Activated naive CD8-positive, alpha-beta T cell treated with anti-CD3 and anti-CD28 coated beads, Interleukin-2, amount 10 ng/mL, durations not matched to agents 7 days and 5 days (primary cell): ENCODE measurements at regions not wholly inside any gene's neighbourhood (a gene's known extent, or its start where the extent isn't known, plus 50 kb on each side); places are given as distances from the start of the nearest gene placed in this dataset.

Source experiments
- ATAC-seq: fragments of 150-1000 bp; cut with Tn5 transposase; one replicate; pipeline ENCODE4 v1.10.0; 2021; ENCODE audit warnings: low read depth, moderate library complexity
- POLR2A ChIA-PET: fragments of 350-600 bp; sonication (Branson Sonifier 250); formaldehyde crosslinking; loops from one replicate; lab custom pipeline; 2021; ENCODE audit warnings: antibody characterized with exemption; lab: Charles Lee
- DNase-seq: peaks from one replicate; pipeline ENCODE4 v3.0.0; 2021
- H3K27ac Mint-ChIP-seq: one replicate; pipeline ENCODE4 v1.8.0; 2022; ENCODE audit warnings: mild to moderate bottlenecking, mixed read lengths
- H3K27me3 Mint-ChIP-seq: one replicate; pipeline ENCODE4 v1.8.0; 2022; ENCODE audit warnings: mild to moderate bottlenecking, moderate library complexity, mixed read lengths
- H3K36me3 Mint-ChIP-seq: one replicate; pipeline ENCODE4 v1.8.0; 2021; ENCODE audit warnings: mild to moderate bottlenecking, mixed read lengths
- H3K4me1 Mint-ChIP-seq: one replicate; pipeline ENCODE4 v1.8.0; 2021; ENCODE audit warnings: mixed read lengths
- H3K4me3 Mint-ChIP-seq: one replicate; pipeline ENCODE4 v1.8.0; 2022; ENCODE audit warnings: mild to moderate bottlenecking, moderate library complexity, mixed read lengths
- H3K9me3 Mint-ChIP-seq: one replicate; pipeline ENCODE4 v1.8.0; 2021; ENCODE audit warnings: mixed read lengths

GRCh38 chr6:113039005-113039404 lies 691.9 kb downstream of the RFPL4B start:
- H3K27me3 Mint-ChIP-seq: peaks cover 2% of the 10 kb centered on the region

GRCh38 chr6:113047148-113047547 lies 700.0 kb downstream of the RFPL4B start:
- ATAC-seq (no peak), DNase-seq (no peak)
- no peaks in the 10 kb centered on the region for H3K4me1 Mint-ChIP-seq
- H3K27ac Mint-ChIP-seq: no peak overlapping the region
- POLR2A ChIA-PET: no interaction called here
- H3K9me3 Mint-ChIP-seq: peaks cover 3% of the 10 kb centered on the region
- no peak overlapping the region for H3K4me3 Mint-ChIP-seq
- H3K36me3 Mint-ChIP-seq: no peaks in the 10 kb centered on the region
- H3K27me3 Mint-ChIP-seq: no peaks in the 10 kb centered on the region

More at GRCh38 chr6:113039005-113039404, 691.9 kb downstream of the RFPL4B start:
- POLR2A ChIA-PET: no interaction called here
- DNase-seq (no peak), ATAC-seq (no peak)
- Mint-ChIP-seq H3K4me3 (no peak overlapping the region), H3K36me3 (no peaks in the 10 kb centered on the region), H3K27ac (no peak overlapping the region), H3K4me1 (no peaks in the 10 kb centered on the region), H3K9me3 (peaks cover 3% of the 10 kb centered on the region)

GRCh38 chr6:113047932-113048331 lies 700.8 kb downstream of the RFPL4B start:
- Mint-ChIP-seq H3K4me3 (no peak overlapping the region), H3K36me3 (no peaks in the 10 kb centered on the region), H3K9me3 (no peaks in the 10 kb centered on the region), H3K27me3 (no peaks in the 10 kb centered on the region), H3K4me1 (no peaks in the 10 kb centered on the region), H3K27ac (no peak overlapping the region)
- POLR2A ChIA-PET: no interaction called here
- no peak for DNase-seq
- no peak for ATAC-seq

- Mint-ChIP-seq H3K9me3 (no peaks in the 10 kb centered on the region), H3K27ac (no peak overlapping the region), H3K27me3 (no peaks in the 10 kb centered on the region), H3K4me1 (no peaks in the 10 kb centered on the region), H3K36me3 (no peaks in the 10 kb centered on the region), H3K4me3 (no peak overlapping the region)
- DNase-seq (no peak), ATAC-seq (no peak)
- POLR2A ChIA-PET: no interaction called here
Observed at GRCh38 chr6:113048741-113049140, 701.6 kb downstream of the RFPL4B start.

GRCh38 chr6:113049190-113049589 lies 702.1 kb downstream of the RFPL4B start:
- Mint-ChIP-seq H3K4me1 (no peaks in the 10 kb centered on the region), H3K27me3 (no peaks in the 10 kb centered on the region), H3K4me3 (no peak overlapping the region), H3K27ac (no peak overlapping the region), H3K9me3 (no peaks in the 10 kb centered on the region), H3K36me3 (no peaks in the 10 kb centered on the region)
- no peak for ATAC-seq
- no peak for DNase-seq
- POLR2A ChIA-PET: no interaction called here

GRCh38 chr6:113050010-113050858 lies 703.1 kb downstream of the RFPL4B start:
- no peak for DNase-seq
- no peak for ATAC-seq
- no peaks in the 10 kb centered on the region for H3K4me1 Mint-ChIP-seq
- no peak overlapping the region for H3K27ac Mint-ChIP-seq
- no peaks in the 10 kb centered on the region for H3K36me3 Mint-ChIP-seq
- H3K27me3 Mint-ChIP-seq: no peaks in the 10 kb centered on the region
- no peak overlapping the region for H3K4me3 Mint-ChIP-seq
- POLR2A ChIA-PET: no interaction called here
- H3K9me3 Mint-ChIP-seq: no peaks in the 10 kb centered on the region

GRCh38 chr6:113050979-113051378 lies 703.8 kb downstream of the RFPL4B start:
- ATAC-seq: no peak

GRCh38 chr6:113052506-113052905 lies 705.4 kb downstream of the RFPL4B start:
- no peak for ATAC-seq
- no peaks in the 10 kb centered on the region for H3K27me3 Mint-ChIP-seq
- POLR2A ChIA-PET: no interaction called here
- no peak overlapping the region for H3K27ac Mint-ChIP-seq
- H3K9me3 Mint-ChIP-seq: no peaks in the 10 kb centered on the region
- H3K4me3 Mint-ChIP-seq: no peak overlapping the region
- DNase-seq: no peak
- H3K36me3 Mint-ChIP-seq: no peaks in the 10 kb centered on the region
- no peaks in the 10 kb centered on the region for H3K4me1 Mint-ChIP-seq

More at GRCh38 chr6:113050979-113051378, 703.8 kb downstream of the RFPL4B start:
- Mint-ChIP-seq H3K4me1 (no peaks in the 10 kb centered on the region), H3K27me3 (no peaks in the 10 kb centered on the region), H3K4me3 (no peak overlapping the region), H3K36me3 (no peaks in the 10 kb centered on the region), H3K9me3 (no peaks in the 10 kb centered on the region), H3K27ac (no peak overlapping the region)
- DNase-seq: no peak
- POLR2A ChIA-PET: no interaction called here

GRCh38 chr6:113055061-113055460 lies 707.9 kb downstream of the RFPL4B start:
- Mint-ChIP-seq H3K36me3 (no peaks in the 10 kb centered on the region), H3K4me1 (no peaks in the 10 kb centered on the region), H3K27me3 (no peaks in the 10 kb centered on the region), H3K9me3 (no peaks in the 10 kb centered on the region), H3K27ac (no peak overlapping the region), H3K4me3 (no peak overlapping the region)
- POLR2A ChIA-PET: no interaction called here
- no peak for DNase-seq
- no peak for ATAC-seq

- Mint-ChIP-seq H3K9me3 (no peaks in the 10 kb centered on the region), H3K27ac (no peak overlapping the region), H3K27me3 (no peaks in the 10 kb centered on the region), H3K36me3 (no peaks in the 10 kb centered on the region), H3K4me1 (no peaks in the 10 kb centered on the region), H3K4me3 (no peak overlapping the region)
- DNase-seq (no peak), ATAC-seq (no peak)
- POLR2A ChIA-PET: no interaction called here
Observed at GRCh38 chr6:113055998-113056397, 708.9 kb downstream of the RFPL4B start.

- Mint-ChIP-seq H3K9me3 (no peaks in the 10 kb centered on the region), H3K4me1 (no peaks in the 10 kb centered on the region), H3K36me3 (no peaks in the 10 kb centered on the region), H3K27ac (no peak overlapping the region), H3K27me3 (no peaks in the 10 kb centered on the region), H3K4me3 (no peak overlapping the region)
- ATAC-seq (no peak), DNase-seq (no peak)
- POLR2A ChIA-PET: no interaction called here
Observed at GRCh38 chr6:113057567-113058053, 710.5 kb downstream of the RFPL4B start.

GRCh38 chr6:113060664-113061063 lies 713.5 kb downstream of the RFPL4B start:
- DNase-seq (no peak), ATAC-seq (no peak)
- H3K9me3 Mint-ChIP-seq: no peaks in the 10 kb centered on the region
- POLR2A ChIA-PET: no interaction called here
- H3K4me1 Mint-ChIP-seq: no peaks in the 10 kb centered on the region
- no peaks in the 10 kb centered on the region for H3K27me3 Mint-ChIP-seq
- no peaks in the 10 kb centered on the region for H3K36me3 Mint-ChIP-seq
- no peak overlapping the region for H3K4me3 Mint-ChIP-seq
- H3K27ac Mint-ChIP-seq: no peak overlapping the region

- H3K4me3 Mint-ChIP-seq: no peak overlapping the region
- no peak overlapping the region for H3K27ac Mint-ChIP-seq
- H3K4me1 Mint-ChIP-seq: no peaks in the 10 kb centered on the region
- H3K36me3 Mint-ChIP-seq: no peaks in the 10 kb centered on the region
- POLR2A ChIA-PET: no interaction called here
- H3K9me3 Mint-ChIP-seq: no peaks in the 10 kb centered on the region
- DNase-seq (no peak), ATAC-seq (no peak)
- no peaks in the 10 kb centered on the region for H3K27me3 Mint-ChIP-seq
Observed at GRCh38 chr6:113065611-113066010, 718.5 kb downstream of the RFPL4B start.

GRCh38 chr6:113067612-113068275 lies 720.6 kb downstream of the RFPL4B start:
- Mint-ChIP-seq H3K27me3 (no peaks in the 10 kb centered on the region), H3K4me1 (no peaks in the 10 kb centered on the region), H3K27ac (no peak overlapping the region), H3K4me3 (no peak overlapping the region), H3K9me3 (no peaks in the 10 kb centered on the region), H3K36me3 (no peaks in the 10 kb centered on the region)
- no peak for DNase-seq
- no peak for ATAC-seq
- POLR2A ChIA-PET: no interaction called here
